Endothelial cell of umbilical vein (primary cell): ENCODE measurements at regions not wholly inside any gene's neighbourhood (a gene's known extent, or its start where the extent isn't known, plus 50 kb on each side); places are given as distances from the start of the nearest gene placed in this dataset.

ENCODE experiments used
- BruUV-seq: library from RNA; stranded (reverse); fragments of 400-500 nt; replicated peaks from 2 replicates; lab custom pipeline; 2021; lab: Mats Ljungman, UMichigan
- CTCF ChIA-PET: fragments of 300-600, 350-600 bp; sonication (Branson Sonifier 250); formaldehyde crosslinking; loops from one replicate; lab custom pipeline; 2021; ENCODE audit warnings: antibody characterized with exemption, inconsistent platforms; lab: Charles Lee
- POLR2A ChIA-PET: fragments of 300-600, 350-600 bp; sonication (Branson Sonifier 250); formaldehyde crosslinking; loops from one replicate; lab custom pipeline; 2021; ENCODE audit warnings: antibody characterized with exemption, inconsistent platforms; lab: Charles Lee
- DNase-seq: peaks from one replicate; pipeline ENCODE4 v3.0.0-alpha.2; 2011; ENCODE audit warnings: low read depth, low spot score
- FAIRE-seq: peaks from 2 replicates; lab custom pipeline; 2011; peaks lifted over from hg19 to GRCh38; lab: Jason Lieb, UNC
- H2AFZ ChIP-seq: 2 replicates; pipeline ENCODE4 v1.6.0; 2012; ENCODE audit warnings: low read depth, low read length, control low read depth, inconsistent platforms
- H3K27ac ChIP-seq: 2 replicates; pipeline ENCODE4 v1.5.1; 2011; ENCODE audit warnings: low read depth, mild to moderate bottlenecking, control low read depth, low read length, moderate library complexity; ENCODE audit not compliant: insufficient read depth
- H3K27me3 ChIP-seq, 2 experiments: 2 replicates each; pipeline versions ENCODE4 v1.6.0 to v1.6.1; 2011; ENCODE audit warnings: low read length in 2 of 2, mixed read lengths in 1 of 2; ENCODE audit not compliant: control insufficient read depth in 2 of 2, insufficient read depth in 2 of 2
- H3K36me3 ChIP-seq, 2 experiments: 2 replicates in 1 of 2; 3 replicates in 1 of 2; pipeline ENCODE4 v1.5.1; 2011; ENCODE audit warnings: low read length in 2 of 2, mild to moderate bottlenecking in 1 of 2, moderate library complexity in 1 of 2; ENCODE audit not compliant: control insufficient read depth in 2 of 2, insufficient read depth in 2 of 2; ENCODE audit errors: extremely low read depth in 1 of 2
- H3K4me1 ChIP-seq: 3 replicates; pipeline ENCODE4 v1.5.1; 2011; ENCODE audit warnings: mild to moderate bottlenecking, low read length; ENCODE audit not compliant: control insufficient read depth, insufficient read depth; ENCODE audit errors: extremely low read depth
- H3K4me2 ChIP-seq: 2 replicates; pipeline ENCODE4 v1.6.1; 2011; ENCODE audit warnings: low read length, control low read depth, mixed read lengths; ENCODE audit not compliant: insufficient read depth
- H3K4me3 ChIP-seq, 3 experiments: fragments of 200-600 bp in 1 of 3; sonication (generic), shearing (Covaris generic) in 1 of 3; replicated peaks in 1 of 3; 2 replicates each; pipeline ENCODE4 v1.5.1; 2011 to 2016; ENCODE audit warnings: control low read depth in 3 of 3, low read length in 3 of 3, mild to moderate bottlenecking in 2 of 3, inconsistent platforms in 1 of 3, low read depth in 1 of 3, moderate library complexity in 1 of 3; ENCODE audit not compliant: insufficient read depth in 1 of 3
- H3K79me2 ChIP-seq: 2 replicates; pipeline ENCODE4 v1.6.0; 2012; ENCODE audit warnings: low read length, inconsistent platforms; ENCODE audit not compliant: control insufficient read depth, insufficient read depth
- H3K9ac ChIP-seq: replicated peaks from 2 replicates; pipeline ENCODE3; 2011; ENCODE audit warnings: low read length, control low read depth; ENCODE audit not compliant: insufficient read depth; ENCODE audit errors: extremely low read depth
- H3K9me1 ChIP-seq: replicated peaks from 3 replicates; pipeline ENCODE4 v1.6.0; 2011; ENCODE audit warnings: mild to moderate bottlenecking, low read length; ENCODE audit not compliant: control insufficient read depth, insufficient read depth; ENCODE audit errors: extremely low read depth
- H3K9me3 ChIP-seq: replicated peaks from 2 replicates; pipeline ENCODE4 v1.5.1; 2012; ENCODE audit warnings: low read length, inconsistent platforms; ENCODE audit not compliant: control insufficient read depth, insufficient read depth
- H4K20me1 ChIP-seq: replicated peaks from 2 replicates; pipeline ENCODE3; 2011; ENCODE audit warnings: mild to moderate bottlenecking, low read length; ENCODE audit not compliant: control insufficient read depth, insufficient read depth; ENCODE audit errors: extremely low read depth
- EZH2 ChIP-seq: IDR thresholded peaks from 2 replicates; pipeline ENCODE4 v1.6.1; 2012; ENCODE audit warnings: borderline replicate concordance, low read depth, mild to moderate bottlenecking, moderate library complexity, low read length, inconsistent platforms; ENCODE audit not compliant: severe bottlenecking
- FOS ChIP-seq: IDR thresholded peaks from 2 replicates; pipeline ENCODE4 v1.6.1; 2011; ENCODE audit warnings: mild to moderate bottlenecking, low read length, moderate library complexity, borderline replicate concordance; ENCODE audit not compliant: insufficient read depth
- GATA2 ChIP-seq: IDR thresholded peaks from 2 replicates; pipeline ENCODE4 v1.7.0; 2011; ENCODE audit warnings: low read depth, mild to moderate bottlenecking, moderate library complexity, mixed read lengths, low read length; ENCODE audit not compliant: insufficient read length, insufficient read depth
- JUN ChIP-seq: IDR thresholded peaks from 2 replicates; pipeline ENCODE4 v1.6.1; 2011; ENCODE audit warnings: borderline replicate concordance, low read depth; ENCODE audit not compliant: insufficient read length, insufficient read depth
- MYC ChIP-seq: IDR thresholded peaks from one replicate; pipeline ENCODE4 v1.6.1; 2011; ENCODE audit warnings: mild to moderate bottlenecking, low read depth, low read length
- POLR2A ChIP-seq: IDR thresholded peaks from 2 replicates; pipeline ENCODE4 v1.6.1; 2012; ENCODE audit warnings: low read depth, mild to moderate bottlenecking, control low read depth, low read length
- POLR2AphosphoS5 ChIP-seq: IDR thresholded peaks from 2 replicates; pipeline ENCODE4 v1.6.1; 2012; ENCODE audit warnings: low read depth, mild to moderate bottlenecking, control low read depth, low read length, moderate library complexity; ENCODE audit not compliant: insufficient read depth
- dilution Hi-C: fragments of 300-500 bp; cut with MboI; formaldehyde crosslinking; loops from one replicate; pipeline ENCODE4 v1.15.0; 2019; ENCODE audit warnings: low sequenced_read_pairs; ENCODE audit not compliant: extremely low pct_ligation_motif_present
- intact Hi-C: fragments of 100-400 bp; cut with micrococcal nuclease; formaldehyde crosslinking; loops from one replicate; pipeline ENCODE4 v1.10.0; 2022
- TF ChIP-seq, protein P1 (sequence below): IDR thresholded peaks from 2 replicates; pipeline ENCODE4 v1.6.1; 2011; ENCODE audit not compliant: insufficient read depth, insufficient read length
- TF ChIP-seq, protein P2 (sequence below), 2 donors: IDR thresholded peaks; 1 replicate in 1 of 2; 2 replicates in 1 of 2; pipeline ENCODE4 v1.5.1; 2011; ENCODE audit warnings: low read length in 2 of 2, mild to moderate bottlenecking in 2 of 2, moderate library complexity in 2 of 2, control low read depth in 1 of 2, inconsistent platforms in 1 of 2, low read depth in 1 of 2; ENCODE audit not compliant: insufficient read depth in 1 of 2; ENCODE audit errors: extremely low read depth in 1 of 2

DNA sequence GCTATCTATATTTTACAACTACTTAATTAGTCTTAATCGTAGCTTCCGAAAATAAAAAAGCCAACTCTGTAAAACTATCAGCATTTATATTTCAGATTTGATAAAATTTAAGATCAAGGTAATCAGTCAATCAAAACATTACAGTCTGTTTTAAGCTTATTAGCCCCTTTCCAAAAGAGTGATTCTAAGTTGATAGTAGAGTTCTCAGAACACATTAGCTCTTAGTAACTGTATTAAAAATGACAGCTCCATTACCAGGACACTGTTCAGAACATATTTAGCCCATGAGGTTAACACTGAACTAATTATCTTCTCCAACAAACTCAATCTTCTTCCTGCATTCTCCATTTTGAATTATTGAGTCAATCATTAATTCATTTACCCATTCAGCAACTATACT is 110.3 kb upstream of the PALS2 start:
- no peak overlapping the region for H3K4me3 ChIP-seq
- H3K27ac ChIP-seq: no peak overlapping the region
- H3K9me3 ChIP-seq: no peaks in the 10 kb centered on the region
- intact Hi-C loops (no loop called here), dilution Hi-C loops (no loop called here)
- DNase-seq: no peak
- TF ChIP-seq GATA2: no peak
- TF ChIP-seq, protein P1, sequence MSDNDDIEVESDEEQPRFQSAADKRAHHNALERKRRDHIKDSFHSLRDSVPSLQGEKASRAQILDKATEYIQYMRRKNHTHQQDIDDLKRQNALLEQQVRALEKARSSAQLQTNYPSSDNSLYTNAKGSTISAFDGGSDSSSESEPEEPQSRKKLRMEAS: no peak
- TF ChIP-seq, protein P2, sequence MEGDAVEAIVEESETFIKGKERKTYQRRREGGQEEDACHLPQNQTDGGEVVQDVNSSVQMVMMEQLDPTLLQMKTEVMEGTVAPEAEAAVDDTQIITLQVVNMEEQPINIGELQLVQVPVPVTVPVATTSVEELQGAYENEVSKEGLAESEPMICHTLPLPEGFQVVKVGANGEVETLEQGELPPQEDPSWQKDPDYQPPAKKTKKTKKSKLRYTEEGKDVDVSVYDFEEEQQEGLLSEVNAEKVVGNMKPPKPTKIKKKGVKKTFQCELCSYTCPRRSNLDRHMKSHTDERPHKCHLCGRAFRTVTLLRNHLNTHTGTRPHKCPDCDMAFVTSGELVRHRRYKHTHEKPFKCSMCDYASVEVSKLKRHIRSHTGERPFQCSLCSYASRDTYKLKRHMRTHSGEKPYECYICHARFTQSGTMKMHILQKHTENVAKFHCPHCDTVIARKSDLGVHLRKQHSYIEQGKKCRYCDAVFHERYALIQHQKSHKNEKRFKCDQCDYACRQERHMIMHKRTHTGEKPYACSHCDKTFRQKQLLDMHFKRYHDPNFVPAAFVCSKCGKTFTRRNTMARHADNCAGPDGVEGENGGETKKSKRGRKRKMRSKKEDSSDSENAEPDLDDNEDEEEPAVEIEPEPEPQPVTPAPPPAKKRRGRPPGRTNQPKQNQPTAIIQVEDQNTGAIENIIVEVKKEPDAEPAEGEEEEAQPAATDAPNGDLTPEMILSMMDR (IDR thresholded peaks at IDR 0.05; ENCODE audit: extremely low read depth in 1 of 2, insufficient read depth in 1 of 2, low read depth in 1 of 2, low read length in 2 of 2): no peak
- no peak for TF ChIP-seq MYC
- no peak for TF ChIP-seq POLR2A
- TF ChIP-seq JUN: no peak
- TF ChIP-seq FOS: no peak
- no peak for TF ChIP-seq EZH2
- TF ChIP-seq POLR2AphosphoS5: no peak
- H3K9ac ChIP-seq: no peak overlapping the region
- no peak overlapping the region for H2AFZ ChIP-seq
- no peaks in the 10 kb centered on the region for H3K36me3 ChIP-seq
- no peaks in the 10 kb centered on the region for H4K20me1 ChIP-seq
- BruUV-seq: no TSS peak
- ChIA-PET CTCF (interaction anchor here (1.1 kb wide), 1 partner anchor 15 kb away, joined by 3 read pairs; no protein-coding TSS in a partner anchor), POLR2A (no interaction called here)
- H3K79me2 ChIP-seq: no peaks in the 10 kb centered on the region
- H3K27me3 ChIP-seq: no peaks in the 10 kb centered on the region
- H3K9me1 ChIP-seq: no peaks in the 10 kb centered on the region
- no peaks in the 10 kb centered on the region for H3K4me1 ChIP-seq
- no peak for FAIRE-seq
- H3K4me2 ChIP-seq: no peak overlapping the region
